ENCODE measurements at regions not wholly inside any gene's neighbourhood (a gene's known extent, or its start where the extent isn't known, plus 50 kb on each side); places are given as distances from the start of the nearest gene placed in this dataset.

DNA sequence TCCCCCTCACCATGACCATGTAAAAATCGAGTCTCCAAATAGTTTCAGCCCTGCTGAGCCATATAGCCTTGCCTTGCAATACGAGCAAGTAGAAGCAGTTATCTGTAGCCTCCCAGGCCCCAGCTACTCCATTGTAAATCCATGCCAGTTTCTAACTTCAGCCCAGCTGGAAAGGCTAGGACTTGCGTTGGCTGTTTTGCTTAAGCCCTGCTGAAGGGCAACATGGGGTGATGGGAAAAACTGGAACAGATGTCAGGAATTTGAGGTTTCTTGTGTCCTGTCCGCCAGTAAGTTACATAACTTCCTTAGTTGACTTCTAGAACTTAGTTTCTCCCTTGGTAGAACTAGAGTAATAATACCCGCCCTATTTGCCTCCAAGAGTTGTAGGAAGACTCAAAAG is 216.0 kb upstream of the SERP2 start:
- Histone ChIP-seq H3K9me3 (no peaks in the 10 kb centered on the region), H3K4me3 (ENCODE audit: low read depth in 1 of 2, low read length in 1 of 2) (no peak overlapping the region), H3K27ac (no peak overlapping the region), H3K4me1 (ENCODE audit: control insufficient read depth in 1 of 2, insufficient read depth in 1 of 2, low read depth in 1 of 2, low read length in 1 of 2) (peaks cover 14 to 21% of the 10 kb centered on the region in 2 experiments), H3K36me3 (no peaks in the 10 kb centered on the region), H3K27me3 (no peaks in the 10 kb centered on the region)
- TF ChIP-seq, protein P1, sequence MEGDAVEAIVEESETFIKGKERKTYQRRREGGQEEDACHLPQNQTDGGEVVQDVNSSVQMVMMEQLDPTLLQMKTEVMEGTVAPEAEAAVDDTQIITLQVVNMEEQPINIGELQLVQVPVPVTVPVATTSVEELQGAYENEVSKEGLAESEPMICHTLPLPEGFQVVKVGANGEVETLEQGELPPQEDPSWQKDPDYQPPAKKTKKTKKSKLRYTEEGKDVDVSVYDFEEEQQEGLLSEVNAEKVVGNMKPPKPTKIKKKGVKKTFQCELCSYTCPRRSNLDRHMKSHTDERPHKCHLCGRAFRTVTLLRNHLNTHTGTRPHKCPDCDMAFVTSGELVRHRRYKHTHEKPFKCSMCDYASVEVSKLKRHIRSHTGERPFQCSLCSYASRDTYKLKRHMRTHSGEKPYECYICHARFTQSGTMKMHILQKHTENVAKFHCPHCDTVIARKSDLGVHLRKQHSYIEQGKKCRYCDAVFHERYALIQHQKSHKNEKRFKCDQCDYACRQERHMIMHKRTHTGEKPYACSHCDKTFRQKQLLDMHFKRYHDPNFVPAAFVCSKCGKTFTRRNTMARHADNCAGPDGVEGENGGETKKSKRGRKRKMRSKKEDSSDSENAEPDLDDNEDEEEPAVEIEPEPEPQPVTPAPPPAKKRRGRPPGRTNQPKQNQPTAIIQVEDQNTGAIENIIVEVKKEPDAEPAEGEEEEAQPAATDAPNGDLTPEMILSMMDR (IDR thresholded peaks at IDR 0.05) = no peak

DNA sequence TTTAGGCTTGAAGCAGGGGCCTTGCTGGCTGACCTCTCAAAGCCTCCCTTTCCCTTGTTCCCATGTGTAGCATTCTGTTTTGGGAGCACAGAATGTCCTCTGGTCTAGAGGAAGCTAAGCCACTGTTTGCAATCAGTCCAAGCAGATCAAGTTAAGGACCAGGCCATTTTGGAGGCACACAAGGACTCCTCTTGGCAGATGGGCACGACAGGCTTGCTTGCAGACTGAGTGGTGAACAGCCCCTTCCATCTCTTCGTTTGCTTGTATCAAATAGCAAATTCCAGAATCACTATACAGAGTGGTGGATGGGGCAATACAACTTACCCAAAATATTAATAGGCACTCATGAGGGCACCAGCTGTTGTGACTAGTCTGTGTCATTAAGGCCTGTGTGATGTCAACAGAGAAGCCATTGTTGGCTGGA is 215.5 kb upstream of the SERP2 start:
- H3K27ac ChIP-seq = no peak overlapping the region
- H3K4me3 ChIP-seq (ENCODE audit: low read depth in 1 of 2, low read length in 1 of 2) = no peak overlapping the region
- no peaks in the 10 kb centered on the region for H3K27me3 ChIP-seq
- H3K9me3 ChIP-seq = no peaks in the 10 kb centered on the region
- no peaks in the 10 kb centered on the region for H3K36me3 ChIP-seq
- TF ChIP-seq, protein P1 (IDR thresholded peaks at IDR 0.05) = no peak
- peaks cover 19 to 26% of the 10 kb centered on the region in 2 experiments for H3K4me1 ChIP-seq (ENCODE audit: control insufficient read depth in 1 of 2, insufficient read depth in 1 of 2, low read depth in 1 of 2, low read length in 1 of 2)

DNA sequence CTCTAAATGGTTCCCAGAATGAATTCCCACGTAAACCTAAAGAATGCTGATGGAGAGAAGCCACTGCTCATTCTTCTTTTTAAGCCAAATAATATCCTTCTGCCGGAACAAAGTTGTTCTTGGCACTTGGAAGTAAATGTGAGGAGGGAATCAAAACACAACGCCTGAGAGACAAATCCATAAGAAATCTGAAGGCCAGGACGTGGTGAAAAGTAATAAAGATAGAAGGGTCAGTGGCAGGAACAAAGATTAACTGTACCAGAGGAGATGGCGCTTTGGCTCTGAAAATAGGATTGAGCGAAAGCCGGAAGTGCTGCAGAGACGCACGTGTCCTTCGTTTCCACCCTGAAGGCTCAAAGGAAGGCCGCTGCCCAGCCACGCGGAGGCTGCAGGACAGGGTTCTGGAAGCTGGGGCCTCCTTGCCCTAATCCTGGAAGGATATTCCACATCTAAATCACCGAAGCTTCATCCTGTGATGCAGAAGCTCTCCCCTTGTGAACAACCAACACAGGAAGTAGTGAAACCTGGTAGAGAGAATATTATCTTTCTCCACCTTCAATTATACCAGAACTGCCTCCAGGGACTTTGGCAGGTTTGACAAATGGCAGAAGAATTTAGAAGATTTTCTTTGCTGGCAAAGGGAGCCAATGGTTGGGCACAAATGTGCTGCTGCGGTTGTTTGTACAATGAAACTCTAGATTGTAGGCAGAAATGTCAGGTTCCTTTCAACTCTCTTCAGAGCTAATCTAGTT is 214.6 kb upstream of the SERP2 start:
- no peaks in the 10 kb centered on the region for H3K36me3 ChIP-seq
- TF ChIP-seq, protein P1 (IDR thresholded peaks at IDR 0.05) = no peak
- H3K27me3 ChIP-seq = no peaks in the 10 kb centered on the region
- H3K4me1 ChIP-seq (ENCODE audit: control insufficient read depth in 1 of 2, insufficient read depth in 1 of 2, low read depth in 1 of 2, low read length in 1 of 2) = peaks cover 27 to 35% of the 10 kb centered on the region in 2 experiments
- no peak overlapping the region for H3K4me3 ChIP-seq (ENCODE audit: low read depth in 1 of 2, low read length in 1 of 2)
- no peak overlapping the region for H3K27ac ChIP-seq
- H3K9me3 ChIP-seq = no peaks in the 10 kb centered on the region

DNA sequence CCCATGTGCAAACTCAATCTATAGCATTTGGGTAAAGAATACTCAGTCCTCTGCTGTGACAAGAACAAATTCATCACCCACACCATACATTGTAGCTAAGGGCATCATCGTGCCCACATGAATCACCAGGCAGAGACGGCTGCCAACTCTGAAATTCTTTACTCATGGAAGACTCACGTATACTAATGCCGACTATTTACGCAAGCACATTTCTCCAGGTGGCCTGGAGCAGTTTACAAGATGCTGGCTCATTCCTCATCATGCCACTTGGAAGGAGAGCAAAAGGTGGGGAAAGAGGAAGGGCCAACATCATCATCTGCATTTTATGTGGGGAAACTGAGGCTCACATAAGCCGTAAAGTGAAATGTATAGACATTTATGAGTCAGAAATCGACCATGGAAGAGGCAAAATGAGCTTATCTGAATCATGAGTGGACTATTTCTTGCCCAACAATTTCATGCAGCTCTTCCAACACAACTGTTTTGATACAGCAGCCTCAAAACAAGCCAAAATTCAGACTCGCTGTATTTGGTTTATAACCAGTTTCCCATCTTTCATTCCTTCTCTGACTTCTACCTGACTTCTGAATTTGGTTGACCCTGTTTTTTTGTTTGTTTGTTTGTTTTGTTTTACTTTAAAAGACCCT is 213.9 kb upstream of the SERP2 start:
- Histone ChIP-seq H3K4me3 (ENCODE audit: low read depth in 1 of 2, low read length in 1 of 2) (no peak overlapping the region), H3K27ac (no peak overlapping the region), H3K27me3 (no peaks in the 10 kb centered on the region), H3K9me3 (no peaks in the 10 kb centered on the region), H3K36me3 (no peaks in the 10 kb centered on the region), H3K4me1 (ENCODE audit: control insufficient read depth in 1 of 2, insufficient read depth in 1 of 2, low read depth in 1 of 2, low read length in 1 of 2) (peaks cover 33 to 42% of the 10 kb centered on the region in 2 experiments)
- TF ChIP-seq, protein P1 (IDR thresholded peaks at IDR 0.05) = no peak

DNA sequence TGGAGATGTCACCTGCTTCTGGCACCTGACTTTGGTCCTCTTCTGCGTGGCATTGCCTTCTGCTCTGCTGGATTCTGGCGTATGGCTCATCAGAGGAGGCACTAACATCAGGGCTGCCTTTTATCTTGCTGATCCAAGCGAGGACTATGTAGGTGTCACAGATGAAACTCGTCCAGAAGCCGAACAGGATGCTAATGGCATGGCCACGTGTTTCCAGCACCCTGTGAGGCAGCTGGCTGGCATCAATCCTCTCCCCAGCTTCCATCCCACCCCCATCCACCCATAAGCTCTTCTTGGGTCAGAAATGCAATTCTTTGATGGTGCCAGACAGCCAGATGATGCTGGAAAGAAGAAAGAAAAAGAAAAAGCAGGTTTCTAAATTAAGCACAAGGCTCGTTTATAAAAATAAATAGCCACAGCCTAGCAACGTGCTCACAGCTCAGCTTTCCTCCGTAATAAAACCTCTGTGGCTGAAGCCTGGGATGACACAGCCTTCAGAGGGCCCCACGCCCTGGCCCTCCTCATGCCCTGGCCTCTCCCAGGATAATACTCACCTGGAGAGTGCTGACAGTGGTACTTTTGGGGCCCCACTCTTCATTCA is 212.9 kb upstream of the SERP2 start:
- TF ChIP-seq, protein P1 (IDR thresholded peaks at IDR 0.05) = no peak
- H3K27ac ChIP-seq = no peak overlapping the region
- H3K36me3 ChIP-seq = no peaks in the 10 kb centered on the region
- no peaks in the 10 kb centered on the region for H3K9me3 ChIP-seq
- peaks cover 41 to 51% of the 10 kb centered on the region in 2 experiments for H3K4me1 ChIP-seq (ENCODE audit: control insufficient read depth in 1 of 2, insufficient read depth in 1 of 2, low read depth in 1 of 2, low read length in 1 of 2)
- no peak overlapping the region for H3K4me3 ChIP-seq (ENCODE audit: low read depth in 1 of 2, low read length in 1 of 2)
- no peaks in the 10 kb centered on the region for H3K27me3 ChIP-seq

Data from neutrophil (primary cell).